ENCODE measurements at regions not wholly inside any gene's neighbourhood (a gene's known extent, or its start where the extent isn't known, plus 50 kb on each side); places are given as distances from the start of the nearest gene placed in this dataset.
A peak's percentile ranks its signal among the peaks of the same experiment; 100 is the strongest.

DNA sequence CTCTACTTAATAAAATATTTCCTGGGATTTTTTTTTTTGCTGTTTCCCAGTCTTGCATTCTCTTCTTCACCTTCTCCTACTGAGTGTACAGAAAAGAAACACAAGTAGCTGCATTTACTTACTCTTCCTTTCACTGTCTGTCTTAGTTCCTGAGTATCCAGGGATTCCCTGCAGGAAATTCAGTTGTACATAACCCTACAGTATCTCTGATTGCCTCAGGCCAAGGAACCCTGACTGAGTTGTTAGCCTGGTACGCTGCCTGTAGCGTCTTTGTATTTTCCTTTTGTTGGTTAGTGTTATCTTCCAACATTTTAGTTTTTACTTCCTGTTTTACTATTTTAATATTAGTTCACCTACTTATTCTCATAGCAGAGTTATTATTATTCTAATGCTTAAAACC lies 142.5 kb upstream of the ROBO1 start:
- H3K36me3 ChIP-seq (ENCODE audit: control insufficient read depth, insufficient read depth, low read length), result no peaks in the 10 kb centered on the region
- TF ChIP-seq, protein P1, sequence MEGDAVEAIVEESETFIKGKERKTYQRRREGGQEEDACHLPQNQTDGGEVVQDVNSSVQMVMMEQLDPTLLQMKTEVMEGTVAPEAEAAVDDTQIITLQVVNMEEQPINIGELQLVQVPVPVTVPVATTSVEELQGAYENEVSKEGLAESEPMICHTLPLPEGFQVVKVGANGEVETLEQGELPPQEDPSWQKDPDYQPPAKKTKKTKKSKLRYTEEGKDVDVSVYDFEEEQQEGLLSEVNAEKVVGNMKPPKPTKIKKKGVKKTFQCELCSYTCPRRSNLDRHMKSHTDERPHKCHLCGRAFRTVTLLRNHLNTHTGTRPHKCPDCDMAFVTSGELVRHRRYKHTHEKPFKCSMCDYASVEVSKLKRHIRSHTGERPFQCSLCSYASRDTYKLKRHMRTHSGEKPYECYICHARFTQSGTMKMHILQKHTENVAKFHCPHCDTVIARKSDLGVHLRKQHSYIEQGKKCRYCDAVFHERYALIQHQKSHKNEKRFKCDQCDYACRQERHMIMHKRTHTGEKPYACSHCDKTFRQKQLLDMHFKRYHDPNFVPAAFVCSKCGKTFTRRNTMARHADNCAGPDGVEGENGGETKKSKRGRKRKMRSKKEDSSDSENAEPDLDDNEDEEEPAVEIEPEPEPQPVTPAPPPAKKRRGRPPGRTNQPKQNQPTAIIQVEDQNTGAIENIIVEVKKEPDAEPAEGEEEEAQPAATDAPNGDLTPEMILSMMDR (IDR thresholded peaks at IDR 0.05; ENCODE audit: insufficient read depth, low read length, severe bottlenecking), result no peak
- DNase-seq (ENCODE audit: low read depth), result peak; percentile 1
- no peak for FAIRE-seq
- H3K27me3 ChIP-seq (ENCODE audit: control insufficient read depth, insufficient read depth, low read length), result no peaks in the 10 kb centered on the region
- H3K4me3 ChIP-seq (ENCODE audit: low read depth, low read length), result no peak overlapping the region

DNA sequence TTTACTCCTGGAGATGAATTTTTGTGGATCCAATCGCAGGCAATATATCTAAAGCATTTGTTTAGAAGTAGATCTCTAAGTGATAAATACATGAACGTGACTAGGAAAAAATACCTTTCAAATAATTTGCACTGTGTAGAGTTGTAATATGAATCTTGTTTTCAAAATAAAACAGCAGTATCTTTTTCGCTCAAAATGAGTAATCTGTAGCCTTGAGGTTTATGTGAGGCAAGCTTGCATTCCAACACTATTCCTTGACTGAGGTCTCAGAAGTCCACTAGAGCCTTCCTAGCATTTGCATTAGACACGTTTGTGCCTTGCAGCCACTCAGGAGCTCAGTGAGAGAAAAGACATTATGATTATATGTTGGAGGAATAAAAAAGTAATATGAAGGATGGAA lies 138.3 kb upstream of the ROBO1 start:
- Histone ChIP-seq H3K27me3 (ENCODE audit: control insufficient read depth, insufficient read depth, low read length) (no peaks in the 10 kb centered on the region), H3K4me3 (ENCODE audit: low read depth, low read length) (no peak overlapping the region), H3K36me3 (ENCODE audit: control insufficient read depth, insufficient read depth, low read length) (no peaks in the 10 kb centered on the region)
- TF ChIP-seq, protein P1 (IDR thresholded peaks at IDR 0.05; ENCODE audit: insufficient read depth, low read length, severe bottlenecking), result no peak
- no peak for FAIRE-seq
- DNase-seq (ENCODE audit: low read depth), result no peak

DNA sequence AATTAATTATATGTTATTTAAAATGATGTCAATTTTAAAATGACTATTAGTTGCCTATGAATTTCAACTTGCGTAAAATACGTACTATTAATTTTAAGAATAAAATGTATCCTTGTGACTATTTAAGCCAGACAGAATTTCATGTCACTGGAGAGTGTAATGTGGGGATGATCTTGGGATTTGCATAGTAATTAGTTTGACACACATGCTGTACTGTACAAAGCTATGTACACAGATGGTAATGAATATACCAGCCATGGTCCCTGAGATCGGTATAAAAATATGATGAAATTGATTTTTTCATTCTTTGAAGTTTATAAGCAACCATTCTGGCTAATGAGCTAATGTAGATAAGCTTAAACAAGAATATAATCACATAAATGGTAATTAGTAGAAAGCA lies 134.4 kb upstream of the ROBO1 start:
- DNase-seq (ENCODE audit: low read depth) (no peak), FAIRE-seq (no peak)
- no peak overlapping the region for H3K4me3 ChIP-seq (ENCODE audit: low read depth, low read length)
- TF ChIP-seq, protein P1 (IDR thresholded peaks at IDR 0.05; ENCODE audit: insufficient read depth, low read length, severe bottlenecking), result no peak
- no peaks in the 10 kb centered on the region for H3K36me3 ChIP-seq (ENCODE audit: control insufficient read depth, insufficient read depth, low read length)
- no peaks in the 10 kb centered on the region for H3K27me3 ChIP-seq (ENCODE audit: control insufficient read depth, insufficient read depth, low read length)

DNA sequence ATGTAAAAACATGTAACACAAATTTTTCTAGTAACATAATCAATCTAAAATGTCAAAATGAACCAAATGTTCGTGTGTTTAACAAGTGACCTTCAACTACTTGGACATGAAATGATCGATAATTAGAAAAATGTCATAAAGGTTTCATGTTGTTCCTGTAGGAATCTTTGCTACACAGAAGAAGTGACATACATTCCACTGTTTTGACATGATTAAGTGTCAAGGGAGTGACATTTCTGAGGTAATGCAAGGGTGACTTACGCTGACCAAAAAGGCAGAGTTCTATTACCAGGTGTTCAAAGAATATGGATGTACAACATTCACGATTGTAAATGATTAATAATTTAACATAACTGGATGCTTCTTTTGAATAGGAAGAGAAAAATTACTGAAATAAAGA lies 131.1 kb upstream of the ROBO1 start:
- Histone ChIP-seq H3K4me3 (ENCODE audit: low read depth, low read length) (no peak overlapping the region), H3K36me3 (ENCODE audit: control insufficient read depth, insufficient read depth, low read length) (no peaks in the 10 kb centered on the region), H3K27me3 (ENCODE audit: control insufficient read depth, insufficient read depth, low read length) (no peaks in the 10 kb centered on the region)
- DNase-seq (ENCODE audit: low read depth) (no peak), FAIRE-seq (no peak)
- TF ChIP-seq, protein P1 (IDR thresholded peaks at IDR 0.05; ENCODE audit: insufficient read depth, low read length, severe bottlenecking), result no peak

DNA sequence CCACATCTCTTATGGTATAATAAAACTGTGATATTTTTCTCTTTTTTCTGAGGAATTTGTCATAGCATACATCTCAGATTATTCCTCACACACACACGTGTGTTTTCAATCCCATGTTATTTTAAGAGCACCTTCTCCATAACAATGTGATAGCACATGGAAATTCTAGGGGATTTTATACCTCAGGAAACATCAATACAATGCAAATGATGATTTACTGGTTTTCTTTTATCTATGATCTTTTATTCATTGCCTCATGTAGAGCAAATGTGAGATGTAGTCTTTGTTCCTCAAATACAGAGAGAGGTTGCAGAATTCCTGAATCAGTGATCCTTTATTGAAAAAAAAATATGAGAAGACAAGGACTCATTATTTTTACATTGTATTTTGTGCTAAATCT lies 128.3 kb upstream of the ROBO1 start:
- no peaks in the 10 kb centered on the region for H3K36me3 ChIP-seq (ENCODE audit: control insufficient read depth, insufficient read depth, low read length)
- no peak for DNase-seq (ENCODE audit: low read depth)
- H3K27me3 ChIP-seq (ENCODE audit: control insufficient read depth, insufficient read depth, low read length), result no peaks in the 10 kb centered on the region
- H3K4me3 ChIP-seq (ENCODE audit: low read depth, low read length), result no peak overlapping the region
- FAIRE-seq, result no peak
- TF ChIP-seq, protein P1 (IDR thresholded peaks at IDR 0.05; ENCODE audit: insufficient read depth, low read length, severe bottlenecking), result no peak

DNA sequence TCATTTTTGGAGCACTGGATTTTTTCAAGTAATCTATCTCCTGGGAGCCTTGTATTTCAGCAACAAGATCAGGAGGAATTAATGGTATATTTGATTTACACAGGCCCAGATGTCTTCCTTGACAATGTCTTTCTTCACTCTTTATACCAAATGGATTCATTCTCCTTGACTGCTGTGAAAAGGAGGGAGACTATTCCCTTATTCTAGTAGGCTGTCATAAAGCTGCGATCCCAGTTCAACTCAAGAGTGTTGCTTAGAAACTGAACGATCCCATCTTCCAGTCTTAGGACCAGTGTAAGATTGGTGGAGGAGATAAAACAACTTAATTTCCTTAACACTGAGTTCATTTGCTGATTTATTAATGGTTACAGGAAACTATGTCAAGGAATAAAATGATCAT lies 119.4 kb upstream of the ROBO1 start:
- no peaks in the 10 kb centered on the region for H3K36me3 ChIP-seq (ENCODE audit: control insufficient read depth, insufficient read depth, low read length)
- DNase-seq (ENCODE audit: low read depth) (no peak), FAIRE-seq (no peak)
- H3K27me3 ChIP-seq (ENCODE audit: control insufficient read depth, insufficient read depth, low read length), result no peaks in the 10 kb centered on the region
- no peak overlapping the region for H3K4me3 ChIP-seq (ENCODE audit: low read depth, low read length)
- TF ChIP-seq, protein P1 (IDR thresholded peaks at IDR 0.05; ENCODE audit: insufficient read depth, low read length, severe bottlenecking), result no peak

Measured in bronchial epithelial cell (primary cell).